ENCODE measurements at regions not wholly inside any gene's neighbourhood (a gene's known extent, or its start where the extent isn't known, plus 50 kb on each side); places are given as distances from the start of the nearest gene placed in this dataset.

DNA sequence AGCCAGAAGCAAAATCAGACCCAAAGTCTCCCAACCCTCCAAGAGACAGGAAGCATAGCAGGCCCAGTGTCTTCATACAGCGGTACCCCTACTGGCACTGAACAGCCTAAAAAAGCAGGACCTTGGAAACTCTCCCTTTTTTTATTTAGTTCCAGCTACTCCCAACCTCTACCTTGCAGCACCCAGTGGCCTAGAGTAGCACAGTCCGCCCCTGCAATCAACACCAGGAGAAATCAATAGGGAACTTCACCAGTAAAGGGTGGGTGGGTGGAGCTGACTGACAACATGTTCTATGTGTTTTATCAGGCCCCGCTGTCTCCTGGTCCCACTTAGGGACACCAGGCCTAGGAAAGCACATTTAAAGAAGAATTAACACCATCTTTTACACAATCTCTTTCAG, 378.5 kb upstream of the CT83 start:
- Mint-ChIP-seq H3K27me3 (ENCODE audit: low read depth) (no peaks in the 10 kb centered on the region), H3K9me3 (peaks cover 0 to 3% of the 10 kb centered on the region in 2 experiments; a peak in 1 of 5 replicates), H3K4me3 (no peak overlapping the region)

More for the DNA sequence above, 378.5 kb upstream of the CT83 start:
- H2BK120ac ChIP-seq (ENCODE audit: low read depth, low read length, poor library complexity, severe bottlenecking): no peak overlapping the region
- peak; percentile 41 for DNase-seq
- H3K9ac ChIP-seq (ENCODE audit: extremely low read depth, insufficient read length, low read length): no peak overlapping the region
- no peak overlapping the region for H2BK20ac ChIP-seq (ENCODE audit: low read depth, low read length, poor library complexity, severe bottlenecking)
- no peaks in the 10 kb centered on the region for H3K79me1 ChIP-seq (ENCODE audit: insufficient read depth, low read depth, low read length, poor library complexity, severe bottlenecking)
- H3K18ac ChIP-seq (ENCODE audit: insufficient read length, low read depth, low read length): no peak overlapping the region
- H2AFZ ChIP-seq (ENCODE audit: low read length): no peak overlapping the region
- no peak overlapping the region for H3K27ac ChIP-seq (ENCODE audit: insufficient read length, low read depth, low read length)
- H3K27ac Mint-ChIP-seq: peak overlapping the region in 1 of 3 experiments; percentile 91; a peak in 2 of 7 replicates
- TF ChIP-seq, protein P1, sequence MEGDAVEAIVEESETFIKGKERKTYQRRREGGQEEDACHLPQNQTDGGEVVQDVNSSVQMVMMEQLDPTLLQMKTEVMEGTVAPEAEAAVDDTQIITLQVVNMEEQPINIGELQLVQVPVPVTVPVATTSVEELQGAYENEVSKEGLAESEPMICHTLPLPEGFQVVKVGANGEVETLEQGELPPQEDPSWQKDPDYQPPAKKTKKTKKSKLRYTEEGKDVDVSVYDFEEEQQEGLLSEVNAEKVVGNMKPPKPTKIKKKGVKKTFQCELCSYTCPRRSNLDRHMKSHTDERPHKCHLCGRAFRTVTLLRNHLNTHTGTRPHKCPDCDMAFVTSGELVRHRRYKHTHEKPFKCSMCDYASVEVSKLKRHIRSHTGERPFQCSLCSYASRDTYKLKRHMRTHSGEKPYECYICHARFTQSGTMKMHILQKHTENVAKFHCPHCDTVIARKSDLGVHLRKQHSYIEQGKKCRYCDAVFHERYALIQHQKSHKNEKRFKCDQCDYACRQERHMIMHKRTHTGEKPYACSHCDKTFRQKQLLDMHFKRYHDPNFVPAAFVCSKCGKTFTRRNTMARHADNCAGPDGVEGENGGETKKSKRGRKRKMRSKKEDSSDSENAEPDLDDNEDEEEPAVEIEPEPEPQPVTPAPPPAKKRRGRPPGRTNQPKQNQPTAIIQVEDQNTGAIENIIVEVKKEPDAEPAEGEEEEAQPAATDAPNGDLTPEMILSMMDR (conservative IDR thresholded peaks at IDR 0.05): no peak
- H3K14ac ChIP-seq (ENCODE audit: insufficient read depth, low read length): no peak overlapping the region
- H4K8ac ChIP-seq (replicated peaks; ENCODE audit: insufficient read length, low read depth, low read length): no peak overlapping the region
- no peak overlapping the region for H3T11ph ChIP-seq (ENCODE audit: low read length)
- no peak overlapping the region for H4K91ac ChIP-seq (ENCODE audit: insufficient read length, low read depth, low read length)
- WGBS (ENCODE audit: extremely low coverage, insufficient read length, low lambda C conversion rate): no CpG with 5 or more reads among the region's 3 CpGs
- no peaks in the 10 kb centered on the region for H3K23me2 ChIP-seq (ENCODE audit: insufficient read length, low read depth, low read length, poor library complexity, severe bottlenecking)
- peaks cover 0 to 4% (median 0%) of the 10 kb centered on the region in 3 experiments; a peak in 1 of 7 replicates for H3K36me3 Mint-ChIP-seq (ENCODE audit: insufficient read depth in 1 of 3, low read depth in 3 of 3)
- H3K56ac ChIP-seq (ENCODE audit: insufficient read length, low read depth, low read length): no peak overlapping the region
- H3K79me2 ChIP-seq (ENCODE audit: insufficient read depth, low read length): no peaks in the 10 kb centered on the region
- H2AK5ac ChIP-seq (ENCODE audit: insufficient read length, low read length): no peak overlapping the region
- H2BK12ac ChIP-seq (ENCODE audit: insufficient read length, low read depth, low read length): no peak overlapping the region
- H3K4me2 ChIP-seq (ENCODE audit: insufficient read depth, insufficient read length, low read length): no peak overlapping the region
- H2BK15ac ChIP-seq (ENCODE audit: low read depth, low read length): no peak overlapping the region
- no peak overlapping the region for H3K4ac ChIP-seq (ENCODE audit: low read depth, low read length)
- no peak overlapping the region for H3K23ac ChIP-seq (ENCODE audit: insufficient read length, low read depth, low read length)
- no peaks in the 10 kb centered on the region for H3K9me3 ChIP-seq (ENCODE audit: control insufficient read depth, low read depth, low read length)
- no peak overlapping the region for H2BK5ac ChIP-seq (ENCODE audit: insufficient read length, low read length)
- peaks cover 4% of the 10 kb centered on the region; the same call in 1 of the 2 replicates for H3K4me1 ChIP-seq (ENCODE audit: insufficient read depth, low read length)
- no peak overlapping the region for H4K5ac ChIP-seq (ENCODE audit: insufficient read length, low read depth, low read length)
- no peaks in the 10 kb centered on the region for H4K20me1 ChIP-seq (ENCODE audit: control insufficient read depth, insufficient read depth, insufficient read length)
- no peaks in the 10 kb centered on the region for H3K27me3 ChIP-seq (ENCODE audit: insufficient read depth, low read length)
- peaks cover 4 to 21% of the 10 kb centered on the region in 2 experiments; a peak in 3 of 4 replicates for H3K4me1 Mint-ChIP-seq
